22Rv1 (cell line): ENCODE measurements at regions not wholly inside any gene's neighbourhood (a gene's known extent, or its start where the extent isn't known, plus 50 kb on each side); places are given as distances from the start of the nearest gene placed in this dataset.

Experiments
- ZFX ChIP-seq: fragments of 450-650 bp; IDR thresholded peaks from 2 replicates; pipeline ENCODE4 v1.6.1; 2017; ENCODE audit warnings: antibody characterized with exemption, borderline replicate concordance
- TF ChIP-seq, protein P1 (sequence below): fragments of 450-650 bp; IDR thresholded peaks from 2 replicates; pipeline ENCODE4 v1.5.1; 2017; ENCODE audit warnings: mild to moderate bottlenecking

DNA sequence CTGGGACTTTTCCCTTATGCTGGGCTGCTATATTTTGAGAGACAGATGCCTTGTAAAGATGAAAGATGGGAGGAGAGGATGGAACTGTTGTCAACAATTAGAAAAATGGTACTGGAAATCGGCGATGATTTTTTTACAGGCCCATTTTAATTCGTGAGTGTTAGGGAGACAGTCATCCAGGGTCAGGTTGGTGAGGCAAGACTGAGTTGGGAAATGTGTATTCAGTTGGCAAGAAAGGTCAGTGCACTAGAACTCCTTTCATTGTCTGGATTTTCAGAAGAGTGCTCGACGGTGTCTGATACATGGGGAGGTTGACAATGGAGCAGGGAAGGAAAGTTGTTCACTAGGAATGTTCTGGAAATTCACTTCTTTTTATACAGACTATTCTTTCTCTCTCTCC, 394.4 kb downstream of the QKI start:
- TF ChIP-seq, protein P1, sequence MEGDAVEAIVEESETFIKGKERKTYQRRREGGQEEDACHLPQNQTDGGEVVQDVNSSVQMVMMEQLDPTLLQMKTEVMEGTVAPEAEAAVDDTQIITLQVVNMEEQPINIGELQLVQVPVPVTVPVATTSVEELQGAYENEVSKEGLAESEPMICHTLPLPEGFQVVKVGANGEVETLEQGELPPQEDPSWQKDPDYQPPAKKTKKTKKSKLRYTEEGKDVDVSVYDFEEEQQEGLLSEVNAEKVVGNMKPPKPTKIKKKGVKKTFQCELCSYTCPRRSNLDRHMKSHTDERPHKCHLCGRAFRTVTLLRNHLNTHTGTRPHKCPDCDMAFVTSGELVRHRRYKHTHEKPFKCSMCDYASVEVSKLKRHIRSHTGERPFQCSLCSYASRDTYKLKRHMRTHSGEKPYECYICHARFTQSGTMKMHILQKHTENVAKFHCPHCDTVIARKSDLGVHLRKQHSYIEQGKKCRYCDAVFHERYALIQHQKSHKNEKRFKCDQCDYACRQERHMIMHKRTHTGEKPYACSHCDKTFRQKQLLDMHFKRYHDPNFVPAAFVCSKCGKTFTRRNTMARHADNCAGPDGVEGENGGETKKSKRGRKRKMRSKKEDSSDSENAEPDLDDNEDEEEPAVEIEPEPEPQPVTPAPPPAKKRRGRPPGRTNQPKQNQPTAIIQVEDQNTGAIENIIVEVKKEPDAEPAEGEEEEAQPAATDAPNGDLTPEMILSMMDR = no peak
- no peak for TF ChIP-seq ZFX
